Adipocyte (in vitro differentiated cells): ENCODE measurements at regions not wholly inside any gene's neighbourhood (a gene's known extent, or its start where the extent isn't known, plus 50 kb on each side); places are given as distances from the start of the nearest gene placed in this dataset.
A peak's percentile ranks its signal among the peaks of the same experiment; 100 is the strongest.

Experiments used
- DNase-seq: peaks from one replicate; pipeline ENCODE4 v3.0.0-alpha.2; 2015; ENCODE audit warnings: low read depth
- H3K27me3 ChIP-seq: replicated peaks from 2 replicates; pipeline ENCODE4 v1.7.0; 2013; ENCODE audit warnings: mild to moderate bottlenecking, low read length, moderate library complexity; ENCODE audit not compliant: control insufficient read depth, insufficient read depth
- H3K36me3 ChIP-seq: 2 replicates; pipeline ENCODE4 v1.7.0; 2013; ENCODE audit warnings: low read length, mild to moderate bottlenecking, moderate library complexity; ENCODE audit not compliant: control insufficient read depth, insufficient read depth, severe bottlenecking
- H3K4me1 ChIP-seq: 2 replicates; pipeline ENCODE4 v1.7.0; 2013; ENCODE audit warnings: mild to moderate bottlenecking, low read length, moderate library complexity; ENCODE audit not compliant: control insufficient read depth, insufficient read depth
- H3K4me3 ChIP-seq: 2 replicates; pipeline ENCODE4 v1.7.0; 2013; ENCODE audit warnings: mild to moderate bottlenecking, low read length, moderate library complexity
- H3K9ac ChIP-seq: 2 replicates; pipeline ENCODE4 v1.7.0; 2013; ENCODE audit warnings: mild to moderate bottlenecking, low read length, moderate library complexity
- H3K9me3 ChIP-seq: 2 replicates; pipeline ENCODE4 v1.7.0; 2013; ENCODE audit warnings: mild to moderate bottlenecking, low read length, moderate library complexity; ENCODE audit not compliant: control insufficient read depth

GRCh38 chr13:44231786-44232516 is 141.7 kb upstream of the SERP2 start:
- Histone ChIP-seq H3K9me3 (no peaks in the 10 kb centered on the region), H3K4me3 (no peak overlapping the region), H3K27me3 (no peaks in the 10 kb centered on the region), H3K36me3 (no peaks in the 10 kb centered on the region), H3K4me1 (peaks cover 34% of the 10 kb centered on the region), H3K9ac (no peak overlapping the region)
- DNase-seq = peak; percentile 96

GRCh38 chr13:44232774-44233173 is 140.8 kb upstream of the SERP2 start:
- no peaks in the 10 kb centered on the region for H3K27me3 ChIP-seq
- no peak overlapping the region for H3K9ac ChIP-seq
- peaks cover 42% of the 10 kb centered on the region for H3K4me1 ChIP-seq
- no peaks in the 10 kb centered on the region for H3K9me3 ChIP-seq
- no peaks in the 10 kb centered on the region for H3K36me3 ChIP-seq
- DNase-seq = no peak
- H3K4me3 ChIP-seq = no peak overlapping the region

- no peak for DNase-seq
- H3K36me3 ChIP-seq = no peaks in the 10 kb centered on the region
- H3K27me3 ChIP-seq = no peaks in the 10 kb centered on the region
- peaks cover 46% of the 10 kb centered on the region for H3K4me1 ChIP-seq
- H3K9me3 ChIP-seq = no peaks in the 10 kb centered on the region
- H3K9ac ChIP-seq = no peak overlapping the region
- no peak overlapping the region for H3K4me3 ChIP-seq
These were observed 139.1 kb upstream of the SERP2 start for GRCh38 chr13:44234566-44234965.

GRCh38 chr13:44236370-44236769 is 137.3 kb upstream of the SERP2 start:
- Histone ChIP-seq H3K9ac (peak overlapping the region; percentile 55), H3K4me1 (peaks cover 46% of the 10 kb centered on the region), H3K4me3 (peak overlapping the region; percentile 58), H3K36me3 (no peaks in the 10 kb centered on the region), H3K9me3 (no peaks in the 10 kb centered on the region), H3K27me3 (no peaks in the 10 kb centered on the region)
- DNase-seq = peak; percentile 74

GRCh38 chr13:44236801-44237207 is 136.8 kb upstream of the SERP2 start:
- H3K4me1 ChIP-seq = peaks cover 42% of the 10 kb centered on the region
- H3K9ac ChIP-seq = peak overlapping the region; percentile 55
- H3K27me3 ChIP-seq = no peaks in the 10 kb centered on the region
- no peaks in the 10 kb centered on the region for H3K9me3 ChIP-seq
- H3K4me3 ChIP-seq = peak overlapping the region; percentile 56
- H3K36me3 ChIP-seq = no peaks in the 10 kb centered on the region
- no peak for DNase-seq

GRCh38 chr13:44237276-44237767 is 136.3 kb upstream of the SERP2 start:
- Histone ChIP-seq H3K27me3 (no peaks in the 10 kb centered on the region), H3K36me3 (no peaks in the 10 kb centered on the region), H3K9ac (peak overlapping the region; percentile 55), H3K4me1 (peaks cover 37% of the 10 kb centered on the region), H3K4me3 (peak overlapping the region; percentile 56), H3K9me3 (no peaks in the 10 kb centered on the region)
- peak; percentile 91 for DNase-seq

GRCh38 chr13:44237881-44238421 is 135.7 kb upstream of the SERP2 start:
- H3K36me3 ChIP-seq = no peaks in the 10 kb centered on the region
- DNase-seq = peak; percentile 94
- no peak overlapping the region for H3K4me3 ChIP-seq
- no peaks in the 10 kb centered on the region for H3K9me3 ChIP-seq
- H3K27me3 ChIP-seq = no peaks in the 10 kb centered on the region
- peaks cover 36% of the 10 kb centered on the region for H3K4me1 ChIP-seq
- peak overlapping the region; percentile 37 for H3K9ac ChIP-seq

- Histone ChIP-seq H3K4me1 (peaks cover 25% of the 10 kb centered on the region), H3K9me3 (no peaks in the 10 kb centered on the region), H3K27me3 (no peaks in the 10 kb centered on the region), H3K4me3 (no peak overlapping the region), H3K36me3 (no peaks in the 10 kb centered on the region), H3K9ac (no peak overlapping the region)
- no peak for DNase-seq
These were observed 132.9 kb upstream of the SERP2 start for GRCh38 chr13:44240611-44241145.

GRCh38 chr13:44241638-44242037 is 132.0 kb upstream of the SERP2 start:
- H3K9me3 ChIP-seq = no peaks in the 10 kb centered on the region
- no peaks in the 10 kb centered on the region for H3K36me3 ChIP-seq
- no peak overlapping the region for H3K4me3 ChIP-seq
- no peak for DNase-seq
- H3K9ac ChIP-seq = no peak overlapping the region
- no peaks in the 10 kb centered on the region for H3K27me3 ChIP-seq
- peaks cover 16% of the 10 kb centered on the region for H3K4me1 ChIP-seq

- no peaks in the 10 kb centered on the region for H3K9me3 ChIP-seq
- no peaks in the 10 kb centered on the region for H3K27me3 ChIP-seq
- H3K4me3 ChIP-seq = no peak overlapping the region
- peaks cover 4% of the 10 kb centered on the region for H3K4me1 ChIP-seq
- no peak for DNase-seq
- H3K36me3 ChIP-seq = no peaks in the 10 kb centered on the region
- no peak overlapping the region for H3K9ac ChIP-seq
These were observed 130.9 kb upstream of the SERP2 start for GRCh38 chr13:44242766-44243165.

GRCh38 chr13:44243198-44243857 is 130.3 kb upstream of the SERP2 start:
- DNase-seq = no peak
- Histone ChIP-seq H3K27me3 (no peaks in the 10 kb centered on the region), H3K9me3 (no peaks in the 10 kb centered on the region), H3K4me1 (no peaks in the 10 kb centered on the region), H3K9ac (no peak overlapping the region), H3K36me3 (no peaks in the 10 kb centered on the region), H3K4me3 (no peak overlapping the region)
